Hepatocyte (in vitro differentiated cells): ENCODE measurements at regions not wholly inside any gene's neighbourhood (a gene's known extent, or its start where the extent isn't known, plus 50 kb on each side); places are given as distances from the start of the nearest gene placed in this dataset.

ENCODE experiments used
- DNase-seq: peaks from one replicate; pipeline ENCODE4 v3.0.0-alpha.2; 2016; ENCODE audit warnings: low spot score
- H2AFZ ChIP-seq: fragments of 200-600 bp; sonication (generic); 2 replicates; pipeline ENCODE4 v1.6.0; 2016; ENCODE audit warnings: antibody characterized with exemption, mild to moderate bottlenecking
- H3K27ac ChIP-seq: fragments of 200-600 bp; sonication (generic); 2 replicates; pipeline ENCODE4 v1.5.1; 2016; ENCODE audit warnings: mild to moderate bottlenecking
- H3K27me3 ChIP-seq: fragments of 200-600 bp; sonication (generic); 2 replicates; pipeline ENCODE4 v1.6.1; 2016
- H3K36me3 ChIP-seq: fragments of 200-600 bp; sonication (generic); replicated peaks from 2 replicates; pipeline ENCODE4 v1.5.1; 2016; ENCODE audit warnings: low read depth; ENCODE audit not compliant: insufficient read depth
- H3K4me1 ChIP-seq: fragments of 200-600 bp; sonication (generic); 2 replicates; pipeline ENCODE4 v1.5.1; 2016; ENCODE audit warnings: mild to moderate bottlenecking, moderate library complexity; ENCODE audit not compliant: insufficient read depth
- H3K4me2 ChIP-seq: fragments of 200-600 bp; sonication (generic); 2 replicates; pipeline ENCODE4 v1.6.0; 2016
- H3K4me3 ChIP-seq: fragments of 200-600 bp; sonication (generic); 2 replicates; pipeline ENCODE4 v1.5.1; 2016; ENCODE audit warnings: mild to moderate bottlenecking
- H3K79me2 ChIP-seq: fragments of 200-600 bp; sonication (generic); 2 replicates; pipeline ENCODE4 v1.6.0; 2017; ENCODE audit warnings: mild to moderate bottlenecking
- H3K9me2 ChIP-seq: fragments of 200-600 bp; sonication (generic); replicated peaks from 2 replicates; pipeline ENCODE4 v1.6.0; 2017; ENCODE audit warnings: mild to moderate bottlenecking; ENCODE audit not compliant: insufficient read depth
- H3K9me3 ChIP-seq: fragments of 200-600 bp; sonication (generic); 2 replicates; pipeline ENCODE4 v1.5.1; 2016; ENCODE audit warnings: low read depth, mild to moderate bottlenecking
- H4K20me1 ChIP-seq: fragments of 200-600 bp; sonication (generic); 2 replicates; pipeline ENCODE4 v1.6.0; 2016; ENCODE audit warnings: mild to moderate bottlenecking; ENCODE audit not compliant: insufficient read depth, poor library complexity, severe bottlenecking
- EZH2 ChIP-seq: fragments of 200-600 bp; sonication (generic); IDR thresholded peaks from 2 replicates; pipeline ENCODE4 v1.6.1; 2016; ENCODE audit warnings: antibody characterized with exemption, mild to moderate bottlenecking, borderline replicate concordance
- EZH2phosphoT487 ChIP-seq: fragments of 200-600 bp; sonication (generic); IDR thresholded peaks from one replicate; pipeline ENCODE4 v1.6.1; 2018; ENCODE audit warnings: antibody characterized with exemption, mild to moderate bottlenecking, low read depth, moderate library complexity; ENCODE audit not compliant: unreplicated experiment, severe bottlenecking
- WGBS: methylation state at CpG from one replicate; pipeline ENCODE4 v1.1.6; 2016; ENCODE audit warnings: low lambda C conversion rate; ENCODE audit errors: missing lambda C conversion rate; 5-methylcytosine and 5-hydroxymethylcytosine counted together
- TF ChIP-seq, protein P1 (sequence below): fragments of 200-600 bp; sonication (generic); IDR thresholded peaks from 2 replicates; pipeline ENCODE4 v1.5.1; 2016; ENCODE audit warnings: antibody characterized with exemption, mild to moderate bottlenecking; ENCODE audit not compliant: poor library complexity

DNA sequence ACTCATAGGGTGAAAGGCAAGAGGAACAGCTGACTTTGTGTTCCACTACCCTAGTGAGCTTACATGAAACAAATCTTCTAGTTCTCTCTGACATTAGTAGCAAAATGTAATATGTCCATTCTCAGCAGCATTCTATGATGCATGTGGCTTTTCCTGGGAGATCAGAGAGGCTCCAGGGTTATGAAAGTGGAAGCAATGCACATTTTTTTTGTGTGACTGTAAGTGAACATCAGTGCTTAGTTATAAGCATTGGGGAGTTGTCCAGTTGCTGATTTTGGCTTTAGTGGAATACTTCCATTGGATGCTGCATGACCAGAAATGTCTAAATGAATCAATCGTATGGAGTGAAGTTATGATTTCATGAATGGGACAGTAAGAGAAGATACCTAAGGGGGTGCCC is 255.9 kb downstream of the FAT3 start:
- Histone ChIP-seq H3K9me3 (no peaks in the 10 kb centered on the region), H3K4me3 (no peak overlapping the region), H3K4me2 (no peak overlapping the region), H3K27ac (no peak overlapping the region), H3K36me3 (no peaks in the 10 kb centered on the region), H3K79me2 (no peaks in the 10 kb centered on the region), H3K9me2 (no peaks in the 10 kb centered on the region), H3K4me1 (peaks cover 9% of the 10 kb centered on the region), H2AFZ (no peak overlapping the region), H3K27me3 (no peaks in the 10 kb centered on the region), H4K20me1 (no peaks in the 10 kb centered on the region)
- no peak for DNase-seq
- 97% methylated on average over 1 of the region's 1 CpG for WGBS
- TF ChIP-seq EZH2phosphoT487 (no peak), EZH2 (no peak)
- TF ChIP-seq, protein P1, sequence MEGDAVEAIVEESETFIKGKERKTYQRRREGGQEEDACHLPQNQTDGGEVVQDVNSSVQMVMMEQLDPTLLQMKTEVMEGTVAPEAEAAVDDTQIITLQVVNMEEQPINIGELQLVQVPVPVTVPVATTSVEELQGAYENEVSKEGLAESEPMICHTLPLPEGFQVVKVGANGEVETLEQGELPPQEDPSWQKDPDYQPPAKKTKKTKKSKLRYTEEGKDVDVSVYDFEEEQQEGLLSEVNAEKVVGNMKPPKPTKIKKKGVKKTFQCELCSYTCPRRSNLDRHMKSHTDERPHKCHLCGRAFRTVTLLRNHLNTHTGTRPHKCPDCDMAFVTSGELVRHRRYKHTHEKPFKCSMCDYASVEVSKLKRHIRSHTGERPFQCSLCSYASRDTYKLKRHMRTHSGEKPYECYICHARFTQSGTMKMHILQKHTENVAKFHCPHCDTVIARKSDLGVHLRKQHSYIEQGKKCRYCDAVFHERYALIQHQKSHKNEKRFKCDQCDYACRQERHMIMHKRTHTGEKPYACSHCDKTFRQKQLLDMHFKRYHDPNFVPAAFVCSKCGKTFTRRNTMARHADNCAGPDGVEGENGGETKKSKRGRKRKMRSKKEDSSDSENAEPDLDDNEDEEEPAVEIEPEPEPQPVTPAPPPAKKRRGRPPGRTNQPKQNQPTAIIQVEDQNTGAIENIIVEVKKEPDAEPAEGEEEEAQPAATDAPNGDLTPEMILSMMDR, result no peak

DNA sequence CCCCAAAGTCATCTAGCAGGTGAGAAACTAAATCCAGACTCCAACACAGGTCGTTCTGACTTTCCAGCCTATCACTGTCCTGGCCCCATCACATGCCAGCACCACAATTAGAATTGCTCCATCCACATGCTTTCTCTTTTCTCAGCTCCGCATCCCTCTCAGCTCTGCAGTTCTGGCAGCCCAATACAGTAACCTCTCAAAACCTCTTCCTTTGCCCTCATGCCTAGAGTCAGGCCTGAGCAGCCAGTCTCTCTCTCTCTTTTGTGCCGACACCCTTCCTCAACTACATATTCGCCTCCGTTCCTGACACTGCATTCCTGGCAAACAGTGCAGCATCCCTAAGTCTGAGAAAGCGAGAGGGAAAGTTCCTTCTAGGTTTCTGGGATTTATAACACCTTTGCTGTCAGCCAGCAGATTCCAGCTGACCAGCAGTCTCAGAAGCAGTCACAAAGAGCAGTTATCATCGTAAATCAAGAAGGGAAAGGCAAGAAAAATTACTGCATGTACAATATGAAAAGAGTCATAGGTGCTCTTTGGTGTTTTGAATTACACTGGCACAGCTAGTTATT is 258.0 kb downstream of the FAT3 start:
- Histone ChIP-seq H3K36me3 (no peaks in the 10 kb centered on the region), H3K4me1 (peaks cover 6% of the 10 kb centered on the region), H3K27me3 (no peaks in the 10 kb centered on the region), H3K9me3 (no peaks in the 10 kb centered on the region), H3K4me2 (no peak overlapping the region), H3K4me3 (no peak overlapping the region), H3K27ac (no peak overlapping the region), H3K9me2 (no peaks in the 10 kb centered on the region), H3K79me2 (no peaks in the 10 kb centered on the region), H2AFZ (no peak overlapping the region), H4K20me1 (no peaks in the 10 kb centered on the region)
- TF ChIP-seq EZH2, result no peak
- TF ChIP-seq, protein P1, result no peak
- no peak for TF ChIP-seq EZH2phosphoT487
- 77% methylated on average over 7 of the region's 7 CpGs for WGBS
- no peak for DNase-seq

DNA sequence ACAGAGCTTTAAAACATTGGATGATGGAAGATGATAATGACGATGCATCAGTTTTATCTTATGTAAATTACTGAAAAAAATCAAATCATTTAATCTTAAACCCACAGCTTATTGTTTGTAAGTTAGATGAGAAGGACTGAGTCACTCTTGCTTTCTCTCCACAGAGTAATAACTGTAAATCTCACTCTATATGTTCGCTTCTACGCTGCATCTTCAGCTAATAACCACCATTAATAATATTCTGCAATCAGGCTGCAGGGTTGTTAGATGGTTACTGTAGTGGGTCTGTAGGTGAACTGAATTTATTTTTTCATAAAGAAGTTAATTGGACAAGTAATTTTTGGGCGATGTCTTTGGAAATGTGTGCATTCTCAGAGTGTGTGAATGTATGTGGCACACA is 260.0 kb downstream of the FAT3 start:
- no peaks in the 10 kb centered on the region for H3K9me2 ChIP-seq
- H3K4me2 ChIP-seq, result no peak overlapping the region
- H3K27ac ChIP-seq, result no peak overlapping the region
- H3K4me1 ChIP-seq, result no peaks in the 10 kb centered on the region
- no peaks in the 10 kb centered on the region for H3K79me2 ChIP-seq
- H4K20me1 ChIP-seq, result no peaks in the 10 kb centered on the region
- H2AFZ ChIP-seq, result no peak overlapping the region
- TF ChIP-seq, protein P1, result no peak
- TF ChIP-seq EZH2phosphoT487 (no peak), EZH2 (no peak)
- H3K27me3 ChIP-seq, result no peaks in the 10 kb centered on the region
- no peak for DNase-seq
- no peaks in the 10 kb centered on the region for H3K36me3 ChIP-seq
- H3K4me3 ChIP-seq, result no peak overlapping the region
- H3K9me3 ChIP-seq, result no peaks in the 10 kb centered on the region
- WGBS, result 94% methylated on average over 4 of the region's 4 CpGs
